GM12878 (cell line): ENCODE measurements at regions not wholly inside any gene's neighbourhood (a gene's known extent, or its start where the extent isn't known, plus 50 kb on each side); places are given as distances from the start of the nearest gene placed in this dataset.

Source experiments
- ATAC-seq: fragments of 200-7000 bp; cut with Tn5 transposase; 3 replicates; pipeline ENCODE4 v1.9.1; 2020; ENCODE audit warnings: mild to moderate bottlenecking, moderate library complexity
- BruUV-seq: library from RNA; stranded (reverse); fragments of 400-500 nt; replicated peaks from 2 replicates; lab custom pipeline; 2021; lab: Mats Ljungman, UMichigan
- CTCF ChIA-PET: fragments of 300-600 bp; sonication (Branson Sonifier 250); formaldehyde crosslinking; extraction: SDS; loops from one replicate; lab custom pipeline; 2021; ENCODE audit warnings: inconsistent platforms; lab: Yijun Ruan, JAX
- POLR2A ChIA-PET: fragments of 350-600 bp; formaldehyde crosslinking; extraction: SDS; loops from one replicate; lab custom pipeline; 2021; ENCODE audit warnings: inconsistent platforms; lab: Charles Lee
- RAD21 ChIA-PET: fragments of 300-600 bp; sonication (Branson Sonifier 250); formaldehyde crosslinking; loops from one replicate; lab custom pipeline; 2023; ENCODE audit warnings: antibody characterized with exemption; ENCODE audit not compliant: unreplicated experiment; lab: Charles Lee
- SMC1A ChIA-PET: fragments of 300-600 bp; sonication (Branson Sonifier 250); formaldehyde crosslinking; loops from one replicate; lab custom pipeline; 2023; ENCODE audit not compliant: unreplicated experiment, uncharacterized antibody; lab: Charles Lee
- DNase-seq: peaks from one replicate; pipeline ENCODE4 v3.0.0-alpha.2; 2011; ENCODE audit warnings: low read depth, low spot score
- FAIRE-seq: peaks from 3 replicates; lab custom pipeline; 2011; peaks lifted over from hg19 to GRCh38; lab: Jason Lieb, UNC
- H2AFZ ChIP-seq: 2 replicates; pipeline ENCODE4 v1.6.0; 2011; ENCODE audit warnings: low read depth, low read length, control low read depth; ENCODE audit not compliant: control insufficient read depth
- H3K27ac ChIP-seq: 2 replicates; pipeline ENCODE4 v1.5.1; 2011; ENCODE audit warnings: control low read depth; ENCODE audit not compliant: control insufficient read depth, insufficient read depth
- H3K27me3 ChIP-seq, 2 experiments: replicated peaks in 1 of 2; 2 replicates each; pipeline versions ENCODE4 v1.6.0 to v1.6.1; 2011; ENCODE audit warnings: low read length in 1 of 2; ENCODE audit not compliant: control insufficient read depth in 2 of 2, insufficient read depth in 2 of 2
- H3K36me3 ChIP-seq, 2 experiments: 2 replicates each; pipeline ENCODE4 v1.5.1; 2011; ENCODE audit warnings: low read length in 1 of 2; ENCODE audit not compliant: control insufficient read depth in 2 of 2, insufficient read depth in 2 of 2
- H3K4me1 ChIP-seq: 2 replicates; pipeline ENCODE4 v1.6.1; 2011; ENCODE audit warnings: mild to moderate bottlenecking, low read length, moderate library complexity, mixed read lengths; ENCODE audit not compliant: control insufficient read depth, insufficient read depth
- H3K4me2 ChIP-seq: 2 replicates; pipeline ENCODE4 v1.6.0; 2011; ENCODE audit warnings: control low read depth; ENCODE audit not compliant: control insufficient read depth, insufficient read depth
- H3K4me3 ChIP-seq: fragments of 200-600 bp; sonication (generic); 2 replicates; pipeline ENCODE4 v1.5.1; 2016
- H3K79me2 ChIP-seq: 2 replicates; pipeline ENCODE4 v1.6.0; 2011; ENCODE audit warnings: low read length; ENCODE audit not compliant: control insufficient read depth, insufficient read depth
- H3K9ac ChIP-seq: 2 replicates; pipeline ENCODE4 v1.8.0; 2011; ENCODE audit warnings: low read length, control low read depth, mixed read lengths; ENCODE audit not compliant: control insufficient read depth, insufficient read depth
- H3K9me3 ChIP-seq: replicated peaks from 3 replicates; pipeline ENCODE4 v1.5.1; 2011; ENCODE audit warnings: mild to moderate bottlenecking, low read length; ENCODE audit not compliant: control insufficient read depth, insufficient read depth
- H4K20me1 ChIP-seq: 2 replicates; pipeline ENCODE4 v1.6.0; 2011; ENCODE audit not compliant: control insufficient read depth, insufficient read depth
- ESRRA ChIP-seq: IDR thresholded peaks from 2 replicates; pipeline ENCODE4 v1.6.1; 2012; ENCODE audit warnings: mild to moderate bottlenecking, low read length, improper control_type of control experiment
- ETV6 ChIP-seq, 2 experiments: fragments of 450-650 bp in 1 of 2; IDR thresholded peaks in 1 of 2; conservative IDR thresholded peaks in 1 of 2; 2 replicates each; pipeline ENCODE4 v1.6.1; 2014; ENCODE audit warnings: antibody characterized with exemption in 1 of 2, borderline replicate concordance in 1 of 2, low read depth in 1 of 2, mild to moderate bottlenecking in 1 of 2, moderate library complexity in 1 of 2
- NR2C2 ChIP-seq: IDR thresholded peaks from 2 replicates; pipeline ENCODE4 v1.6.1; 2011; ENCODE audit warnings: borderline replicate concordance, low read depth; ENCODE audit not compliant: control insufficient read depth, insufficient read length
- NR2F1 ChIP-seq: fragments of 450-650 bp; conservative IDR thresholded peaks from 2 replicates; pipeline ENCODE4 v1.6.1; 2017; ENCODE audit warnings: mild to moderate bottlenecking
- SMAD5 ChIP-seq: IDR thresholded peaks from 2 replicates; pipeline ENCODE4 v1.6.1; 2016; ENCODE audit warnings: antibody characterized with exemption, low read depth
- WGBS: methylation state at CpG from one replicate; pipeline ENCODE4 v1.1.6; 2016; ENCODE audit warnings: low lambda C conversion rate; ENCODE audit not compliant: insufficient replicate concordance, insufficient coverage; ENCODE audit errors: missing lambda C conversion rate; 5-methylcytosine and 5-hydroxymethylcytosine counted together
- in situ Hi-C: fragments of 300-500 bp; cut with MboI; formaldehyde crosslinking; loops from 9 replicates; pipeline ENCODE4 v1.14.3; 2018; ENCODE audit warnings: mixed read lengths
- intact Hi-C: fragments of 100-400 bp; cut with micrococcal nuclease; formaldehyde crosslinking; loops from one replicate; pipeline ENCODE4 v1.14.2; 2022; ENCODE audit not compliant: unreplicated experiment
- TF ChIP-seq, protein P1 (sequence below): IDR thresholded peaks from 2 replicates; pipeline ENCODE4 v1.6.1; 2011; ENCODE audit warnings: borderline replicate concordance, low read depth, mild to moderate bottlenecking, moderate library complexity, mixed read lengths, low read length; ENCODE audit not compliant: insufficient read depth; ENCODE audit errors: extremely low read length
- TF ChIP-seq, protein P2 (sequence below): IDR thresholded peaks from 2 replicates; pipeline ENCODE4 v1.6.1; 2012; ENCODE audit warnings: low read depth, low read length, improper control_type of control experiment
- TF ChIP-seq, protein P3 (sequence below): IDR thresholded peaks from 2 replicates; pipeline ENCODE4 v1.6.1; 2012; ENCODE audit warnings: low read length, inconsistent platforms
- TF ChIP-seq, protein P4 (sequence below): fragments of 450-650 bp; formaldehyde crosslinking; IDR thresholded peaks from 2 replicates; pipeline ENCODE4 v1.5.0; 2022; ENCODE audit warnings: mild to moderate bottlenecking, missing genetic modification characterization

DNA sequence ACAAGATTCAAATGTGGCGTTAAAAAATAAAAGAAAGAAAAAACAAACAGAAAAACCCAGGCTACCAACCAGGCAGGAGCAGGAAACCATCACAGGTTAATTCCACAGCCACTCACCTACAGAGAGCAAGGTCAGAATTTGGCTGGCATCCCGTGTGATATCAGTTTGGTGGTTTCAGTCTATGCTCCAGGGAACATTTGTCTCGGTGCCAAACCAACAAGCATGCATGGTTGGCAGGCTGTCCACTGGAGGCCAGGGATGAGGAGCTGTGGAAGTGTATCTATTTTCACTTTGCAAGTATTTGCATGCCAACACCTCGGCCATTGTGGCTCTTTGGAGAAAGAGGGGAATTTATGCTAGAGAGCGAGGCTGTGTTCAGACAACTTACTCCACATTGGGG is 53.1 kb upstream of the PROX1 start:
- 22% methylated on average over 5 of the region's 5 CpGs for WGBS

More for the DNA sequence above, 53.1 kb upstream of the PROX1 start:
- Histone ChIP-seq H3K9me3 (no peaks in the 10 kb centered on the region), H3K36me3 (no peaks in the 10 kb centered on the region), H3K9ac (no peak overlapping the region), H2AFZ (no peak overlapping the region), H3K27me3 (no peaks in the 10 kb centered on the region), H3K4me2 (no peak overlapping the region)
- ATAC-seq, result no peak
- DNase-seq, result no peak
- CTCF ChIA-PET, result no interaction called here
- BruUV-seq, result no TSS peak
- SMC1A ChIA-PET, result no interaction called here
- TF ChIP-seq, protein P1, sequence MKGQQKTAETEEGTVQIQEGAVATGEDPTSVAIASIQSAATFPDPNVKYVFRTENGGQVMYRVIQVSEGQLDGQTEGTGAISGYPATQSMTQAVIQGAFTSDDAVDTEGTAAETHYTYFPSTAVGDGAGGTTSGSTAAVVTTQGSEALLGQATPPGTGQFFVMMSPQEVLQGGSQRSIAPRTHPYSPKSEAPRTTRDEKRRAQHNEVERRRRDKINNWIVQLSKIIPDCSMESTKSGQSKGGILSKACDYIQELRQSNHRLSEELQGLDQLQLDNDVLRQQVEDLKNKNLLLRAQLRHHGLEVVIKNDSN, result no peak
- TF ChIP-seq NR2C2, result no peak
- no peak for TF ChIP-seq ESRRA
- TF ChIP-seq SMAD5, result no peak
- TF ChIP-seq, protein P2, sequence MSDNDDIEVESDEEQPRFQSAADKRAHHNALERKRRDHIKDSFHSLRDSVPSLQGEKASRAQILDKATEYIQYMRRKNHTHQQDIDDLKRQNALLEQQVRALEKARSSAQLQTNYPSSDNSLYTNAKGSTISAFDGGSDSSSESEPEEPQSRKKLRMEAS, result no peak
- no peak for TF ChIP-seq ETV6 (conservative IDR thresholded peaks at IDR 0.05 in 1 of 2, IDR thresholded peaks at IDR 0.05 in 1 of 2; ENCODE audit: borderline replicate concordance in 1 of 2, low read depth in 1 of 2)
- TF ChIP-seq, protein P3, sequence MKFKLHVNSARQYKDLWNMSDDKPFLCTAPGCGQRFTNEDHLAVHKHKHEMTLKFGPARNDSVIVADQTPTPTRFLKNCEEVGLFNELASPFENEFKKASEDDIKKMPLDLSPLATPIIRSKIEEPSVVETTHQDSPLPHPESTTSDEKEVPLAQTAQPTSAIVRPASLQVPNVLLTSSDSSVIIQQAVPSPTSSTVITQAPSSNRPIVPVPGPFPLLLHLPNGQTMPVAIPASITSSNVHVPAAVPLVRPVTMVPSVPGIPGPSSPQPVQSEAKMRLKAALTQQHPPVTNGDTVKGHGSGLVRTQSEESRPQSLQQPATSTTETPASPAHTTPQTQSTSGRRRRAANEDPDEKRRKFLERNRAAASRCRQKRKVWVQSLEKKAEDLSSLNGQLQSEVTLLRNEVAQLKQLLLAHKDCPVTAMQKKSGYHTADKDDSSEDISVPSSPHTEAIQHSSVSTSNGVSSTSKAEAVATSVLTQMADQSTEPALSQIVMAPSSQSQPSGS, result no peak
- TF ChIP-seq, protein P4, sequence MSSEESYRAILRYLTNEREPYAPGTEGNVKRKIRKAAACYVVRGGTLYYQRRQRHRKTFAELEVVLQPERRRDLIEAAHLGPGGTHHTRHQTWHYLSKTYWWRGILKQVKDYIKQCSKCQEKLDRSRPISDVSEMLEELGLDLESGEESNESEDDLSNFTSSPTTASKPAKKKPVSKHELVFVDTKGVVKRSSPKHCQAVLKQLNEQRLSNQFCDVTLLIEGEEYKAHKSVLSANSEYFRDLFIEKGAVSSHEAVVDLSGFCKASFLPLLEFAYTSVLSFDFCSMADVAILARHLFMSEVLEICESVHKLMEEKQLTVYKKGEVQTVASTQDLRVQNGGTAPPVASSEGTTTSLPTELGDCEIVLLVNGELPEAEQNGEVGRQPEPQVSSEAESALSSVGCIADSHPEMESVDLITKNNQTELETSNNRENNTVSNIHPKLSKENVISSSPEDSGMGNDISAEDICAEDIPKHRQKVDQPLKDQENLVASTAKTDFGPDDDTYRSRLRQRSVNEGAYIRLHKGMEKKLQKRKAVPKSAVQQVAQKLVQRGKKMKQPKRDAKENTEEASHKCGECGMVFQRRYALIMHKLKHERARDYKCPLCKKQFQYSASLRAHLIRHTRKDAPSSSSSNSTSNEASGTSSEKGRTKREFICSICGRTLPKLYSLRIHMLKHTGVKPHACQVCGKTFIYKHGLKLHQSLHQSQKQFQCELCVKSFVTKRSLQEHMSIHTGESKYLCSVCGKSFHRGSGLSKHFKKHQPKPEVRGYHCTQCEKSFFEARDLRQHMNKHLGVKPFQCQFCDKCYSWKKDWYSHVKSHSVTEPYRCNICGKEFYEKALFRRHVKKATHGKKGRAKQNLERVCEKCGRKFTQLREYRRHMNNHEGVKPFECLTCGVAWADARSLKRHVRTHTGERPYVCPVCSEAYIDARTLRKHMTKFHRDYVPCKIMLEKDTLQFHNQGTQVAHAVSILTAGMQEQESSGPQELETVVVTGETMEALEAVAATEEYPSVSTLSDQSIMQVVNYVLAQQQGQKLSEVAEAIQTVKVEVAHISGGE (CRISPR knock-in tag), result no peak
- TF ChIP-seq NR2F1, result no peak
- TF ChIP-seq, all 136 proteins: peak for 0
- ChIA-PET RAD21 (no interaction called here), POLR2A (no interaction called here)
- in situ Hi-C loops, result no loop called here
- Histone ChIP-seq H4K20me1 (no peaks in the 10 kb centered on the region), H3K4me1 (no peaks in the 10 kb centered on the region), H3K4me3 (no peak overlapping the region), H3K79me2 (no peaks in the 10 kb centered on the region), H3K27ac (no peak overlapping the region)
- intact Hi-C loops, result no loop called here
- no peak for FAIRE-seq
